SU-DHL-6 (cell line): ENCODE measurements at regions not wholly inside any gene's neighbourhood (a gene's known extent, or its start where the extent isn't known, plus 50 kb on each side); places are given as distances from the start of the nearest gene placed in this dataset.

Experiments
- H2AFZ ChIP-seq: fragments of 200-600 bp; sonication (generic); 2 replicates; pipeline ENCODE4 v1.6.1; 2014; ENCODE audit warnings: low read depth, mild to moderate bottlenecking, moderate library complexity, mixed read lengths, antibody characterized with exemption, low read length; ENCODE audit not compliant: severe bottlenecking
- H3F3A ChIP-seq: fragments of 200-600 bp; shearing (Covaris generic); 2 replicates; pipeline ENCODE4 v1.6.0; 2016; ENCODE audit warnings: antibody characterized with exemption, mild to moderate bottlenecking; ENCODE audit not compliant: insufficient read depth
- H3K27ac ChIP-seq: fragments of 200-600 bp; sonication (generic); 2 replicates; pipeline ENCODE4 v1.5.1; 2016; ENCODE audit warnings: low read depth, mild to moderate bottlenecking, low read length, moderate library complexity, mixed read lengths
- H3K27me3 ChIP-seq: fragments of 200-600 bp; sonication (generic), shearing (Covaris generic); 2 replicates; pipeline ENCODE4 v1.6.0; 2014; ENCODE audit warnings: mild to moderate bottlenecking, low read length
- H3K36me3 ChIP-seq: fragments of 200-600 bp; sonication (generic); 2 replicates; pipeline ENCODE4 v1.6.1; 2014; ENCODE audit warnings: mild to moderate bottlenecking, low read length, mixed read lengths
- H3K4me2 ChIP-seq: fragments of 300-600, 200-600 bp; shearing (Covaris generic), sonication (generic); 2 replicates; pipeline ENCODE4 v1.6.0; 2014; ENCODE audit warnings: low read length, low read depth, mild to moderate bottlenecking; ENCODE audit not compliant: poor library complexity, severe bottlenecking
- H3K4me3 ChIP-seq: fragments of 200-600 bp; sonication (generic); 2 replicates; pipeline ENCODE4 v1.5.1; 2014; ENCODE audit warnings: antibody characterized with exemption, low read length, mild to moderate bottlenecking, mixed read lengths; ENCODE audit not compliant: insufficient read depth, poor library complexity, severe bottlenecking
- H3K79me2 ChIP-seq: fragments of 200-600 bp; sonication (generic); 2 replicates; pipeline ENCODE4 v1.6.1; 2014; ENCODE audit warnings: mild to moderate bottlenecking, low read length, moderate library complexity; ENCODE audit not compliant: insufficient read depth
- H3K9ac ChIP-seq: fragments of 200-600 bp; sonication (generic); 2 replicates; pipeline ENCODE4 v1.7.0; 2014; ENCODE audit warnings: mild to moderate bottlenecking, low read length
- H3K9me2 ChIP-seq: fragments of 200-600 bp; sonication (generic); replicated peaks from 2 replicates; pipeline ENCODE4 v1.6.1; 2014; ENCODE audit warnings: low read length; ENCODE audit not compliant: insufficient read depth
- H3K9me3 ChIP-seq: fragments of 200-600 bp; sonication (generic); 2 replicates; pipeline ENCODE4 v1.6.1; 2014; ENCODE audit warnings: low read length, mixed read lengths; ENCODE audit not compliant: insufficient read depth
- H4K20me1 ChIP-seq: fragments of 200-600 bp; sonication (generic); 2 replicates; pipeline ENCODE4 v1.6.1; 2014; ENCODE audit warnings: low read depth, mild to moderate bottlenecking, antibody characterized with exemption, low read length, moderate library complexity, mixed read lengths
- CTCF ChIP-seq: fragments of 200-600 bp; sonication (generic); IDR thresholded peaks from one replicate; pipeline ENCODE4 v1.5.1; 2017; ENCODE audit warnings: antibody characterized with exemption, mild to moderate bottlenecking, low read length, moderate library complexity; ENCODE audit not compliant: insufficient read depth, poor library complexity, severe bottlenecking
- EZH2phosphoT487 ChIP-seq: fragments of 200-600 bp; sonication (generic), shearing (Covaris generic); conservative IDR thresholded peaks from 2 replicates; pipeline ENCODE4 v1.6.1; 2018; ENCODE audit warnings: mild to moderate bottlenecking, antibody characterized with exemption, low read length, moderate library complexity, mixed read lengths

- Histone ChIP-seq H3K9ac (no peak overlapping the region), H2AFZ (no peak overlapping the region), H3K36me3 (no peaks in the 10 kb centered on the region), H3K9me3 (no peaks in the 10 kb centered on the region), H3K27me3 (no peaks in the 10 kb centered on the region), H3K27ac (no peak overlapping the region), H3F3A (no peaks in the 10 kb centered on the region), H3K9me2 (no peaks in the 10 kb centered on the region), H3K79me2 (no peaks in the 10 kb centered on the region), H4K20me1 (no peaks in the 10 kb centered on the region), H3K4me2 (no peak overlapping the region), H3K4me3 (no peak overlapping the region)
- TF ChIP-seq CTCF (no peak), EZH2phosphoT487 (no peak)
Observed at GRCh38 chr2:133753665-133754064, 185.4 kb upstream of the NCKAP5 start.

- H3K4me3 ChIP-seq = no peak overlapping the region
- TF ChIP-seq EZH2phosphoT487 = no peak
- no peak for TF ChIP-seq CTCF
- no peaks in the 10 kb centered on the region for H3K36me3 ChIP-seq
- no peaks in the 10 kb centered on the region for H3K9me3 ChIP-seq
- no peaks in the 10 kb centered on the region for H4K20me1 ChIP-seq
- no peaks in the 10 kb centered on the region for H3F3A ChIP-seq
- no peak overlapping the region for H2AFZ ChIP-seq
- H3K27ac ChIP-seq = no peak overlapping the region
- no peaks in the 10 kb centered on the region for H3K27me3 ChIP-seq
- H3K9me2 ChIP-seq = no peaks in the 10 kb centered on the region
- no peaks in the 10 kb centered on the region for H3K79me2 ChIP-seq
- H3K9ac ChIP-seq = no peak overlapping the region
- no peak overlapping the region for H3K4me2 ChIP-seq
Observed at GRCh38 chr2:133755480-133756300, 187.4 kb upstream of the NCKAP5 start.

- TF ChIP-seq EZH2phosphoT487 (no peak), CTCF (no peak)
- no peak overlapping the region for H3K27ac ChIP-seq
- no peaks in the 10 kb centered on the region for H3F3A ChIP-seq
- no peaks in the 10 kb centered on the region for H4K20me1 ChIP-seq
- no peaks in the 10 kb centered on the region for H3K36me3 ChIP-seq
- H3K79me2 ChIP-seq = no peaks in the 10 kb centered on the region
- no peak overlapping the region for H3K9ac ChIP-seq
- H2AFZ ChIP-seq = no peak overlapping the region
- H3K9me3 ChIP-seq = no peaks in the 10 kb centered on the region
- no peaks in the 10 kb centered on the region for H3K9me2 ChIP-seq
- no peaks in the 10 kb centered on the region for H3K27me3 ChIP-seq
- H3K4me3 ChIP-seq = no peak overlapping the region
- H3K4me2 ChIP-seq = no peak overlapping the region
Observed at GRCh38 chr2:133756833-133757232, 188.6 kb upstream of the NCKAP5 start.
